Neuronal stem cell (in vitro differentiated cells): ENCODE measurements at regions not wholly inside any gene's neighbourhood (a gene's known extent, or its start where the extent isn't known, plus 50 kb on each side); places are given as distances from the start of the nearest gene placed in this dataset.

Experiments
- DNase-seq: peaks from one replicate; pipeline ENCODE4 v3.0.0-alpha.2; 2013; ENCODE audit warnings: low spot score
- H2AFZ ChIP-seq: one replicate; pipeline ENCODE4 v1.6.1; 2013; ENCODE audit warnings: mild to moderate bottlenecking, low read length, inconsistent platforms
- H2AK5ac ChIP-seq: 2 replicates; pipeline ENCODE4 v1.6.1; 2013; ENCODE audit warnings: low read depth, mild to moderate bottlenecking, inconsistent platforms, low read length, moderate library complexity, mixed read lengths
- H2BK120ac ChIP-seq: 2 replicates; pipeline ENCODE4 v1.6.1; 2013; ENCODE audit warnings: low read depth, mild to moderate bottlenecking, inconsistent platforms, low read length, moderate library complexity, mixed read lengths
- H2BK12ac ChIP-seq: one replicate; pipeline ENCODE4 v1.6.1; 2013; ENCODE audit warnings: low read length, inconsistent platforms
- H2BK15ac ChIP-seq: 2 replicates; pipeline ENCODE4 v1.6.1; 2013; ENCODE audit warnings: mild to moderate bottlenecking, low read length, inconsistent platforms, mixed read lengths
- H2BK5ac ChIP-seq: one replicate; pipeline ENCODE4 v1.6.1; 2013; ENCODE audit warnings: inconsistent platforms, mild to moderate bottlenecking, low read length, moderate library complexity
- H3K14ac ChIP-seq: one replicate; pipeline ENCODE4 v1.6.1; 2013; ENCODE audit warnings: low read length, inconsistent platforms
- H3K18ac ChIP-seq: 2 replicates; pipeline ENCODE4 v1.6.1; 2013; ENCODE audit warnings: low read length, inconsistent platforms
- H3K23ac ChIP-seq: 2 replicates; pipeline ENCODE4 v1.6.1; 2013; ENCODE audit warnings: low read depth, mild to moderate bottlenecking, mixed read lengths, low read length, inconsistent platforms; ENCODE audit not compliant: poor library complexity
- H3K27ac ChIP-seq: replicated peaks from 3 replicates; pipeline ENCODE4 v1.5.1; 2013; ENCODE audit warnings: low read length, inconsistent platforms
- H3K27me3 ChIP-seq, 3 experiments: 2 replicates each; pipeline ENCODE4 v1.6.1; 2013; ENCODE audit warnings: low read length in 3 of 3, mild to moderate bottlenecking in 2 of 3, inconsistent platforms in 1 of 3, low read depth in 1 of 3, mixed read lengths in 1 of 3, moderate library complexity in 1 of 3; ENCODE audit not compliant: control insufficient read depth in 3 of 3, insufficient read depth in 3 of 3
- H3K36me3 ChIP-seq, 2 donors: replicated peaks in 1 of 2; 2 replicates each; pipeline ENCODE4 v1.6.1; 2013; ENCODE audit warnings: low read length in 2 of 2; ENCODE audit not compliant: control insufficient read depth in 2 of 2, insufficient read depth in 2 of 2
- H3K4ac ChIP-seq: 2 replicates; pipeline ENCODE4 v1.6.1; 2013; ENCODE audit warnings: inconsistent platforms, mild to moderate bottlenecking, low read length, moderate library complexity
- H3K4me1 ChIP-seq, 2 donors: 1 replicate in 1 of 2; 2 replicates in 1 of 2; pipeline ENCODE4 v1.6.1; 2013; ENCODE audit warnings: low read length in 2 of 2, low read depth in 1 of 2; ENCODE audit not compliant: control insufficient read depth in 2 of 2, insufficient read depth in 1 of 2
- H3K4me2 ChIP-seq: one replicate; pipeline ENCODE4 v1.6.1; 2013; ENCODE audit warnings: mild to moderate bottlenecking, low read length, inconsistent platforms; ENCODE audit not compliant: insufficient read depth, poor library complexity, severe bottlenecking
- H3K4me3 ChIP-seq, 2 donors: 2 replicates each; pipeline ENCODE4 v1.5.1; 2013; ENCODE audit warnings: low read length in 2 of 2, mild to moderate bottlenecking in 2 of 2, inconsistent platforms in 1 of 2, moderate library complexity in 1 of 2
- H3K79me1 ChIP-seq: one replicate; pipeline ENCODE4 v1.6.1; 2013; ENCODE audit warnings: low read depth, mild to moderate bottlenecking, inconsistent platforms, low read length, moderate library complexity
- H3K9ac ChIP-seq: one replicate; pipeline ENCODE4 v1.6.1; 2013; ENCODE audit warnings: mild to moderate bottlenecking, low read depth, low read length, inconsistent platforms; ENCODE audit not compliant: poor library complexity
- H3K9me3 ChIP-seq, 2 donors: replicated peaks in 1 of 2; 2 replicates each; pipeline versions ENCODE3 to v1.6.1; 2013; ENCODE audit warnings: low read length in 2 of 2, mild to moderate bottlenecking in 2 of 2, inconsistent platforms in 1 of 2, low read depth in 1 of 2, mixed read lengths in 1 of 2, moderate library complexity in 1 of 2; ENCODE audit not compliant: control insufficient read depth in 2 of 2, insufficient read depth in 1 of 2
- H4K8ac ChIP-seq: one replicate; pipeline ENCODE4 v1.6.1; 2013; ENCODE audit warnings: low read depth, mild to moderate bottlenecking, inconsistent platforms, low read length, moderate library complexity
- H4K91ac ChIP-seq: one replicate; pipeline ENCODE4 v1.6.1; 2013; ENCODE audit warnings: low read length, low read depth, mild to moderate bottlenecking, inconsistent platforms; ENCODE audit not compliant: poor library complexity
- WGBS, 2 donors: extraction: QIAGEN DNeasy Blood & Tissue Kit; methylation state at CpG; one replicate each; pipeline ENCODE4 v1.1.7; 2013; ENCODE audit warnings: missing lambda C conversion rate in 2 of 2, mixed read lengths in 1 of 2; ENCODE audit not compliant: insufficient read length in 2 of 2, insufficient replicate concordance in 1 of 2; ENCODE audit errors: extremely low coverage in 2 of 2; 5-methylcytosine and 5-hydroxymethylcytosine counted together

DNA sequence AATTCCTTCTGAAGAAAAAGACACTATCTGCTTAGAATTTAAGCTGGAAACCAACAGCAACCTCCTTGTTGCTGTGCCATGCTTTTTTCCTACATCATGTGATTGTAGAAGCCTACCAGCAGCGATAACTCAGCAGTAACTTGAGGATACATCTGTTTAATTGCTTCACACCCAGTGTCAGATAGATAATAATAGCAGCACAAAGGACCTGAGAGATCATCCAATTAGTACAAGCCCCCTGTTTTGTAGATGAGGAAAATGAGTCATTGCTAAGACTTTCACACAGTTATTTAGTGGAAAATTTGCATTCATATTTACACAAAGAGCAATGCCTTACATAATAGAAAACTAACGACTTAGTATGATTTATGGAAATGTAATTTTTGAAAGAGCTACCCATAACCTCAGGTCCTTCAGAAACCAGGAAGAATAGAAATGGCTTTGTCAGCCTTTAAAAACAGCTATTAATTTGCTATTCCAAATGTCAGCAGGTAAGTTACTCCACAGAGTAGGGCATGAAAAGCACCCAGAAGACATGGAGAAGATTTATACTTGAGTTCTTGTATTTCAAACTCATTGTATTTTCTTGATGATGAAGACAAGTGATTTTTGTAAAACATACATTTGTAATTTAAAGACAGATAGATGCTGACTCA lies 93.7 kb upstream of the SGCG start:
- H2BK120ac ChIP-seq = no peak overlapping the region
- no peak overlapping the region for H4K8ac ChIP-seq
- no peaks in the 10 kb centered on the region for H3K27me3 ChIP-seq
- peaks cover 0 to 4% of the 10 kb centered on the region in 2 donors for H3K4me1 ChIP-seq
- WGBS, 2 donors = no CpG with 5 or more reads among the region's 2 CpGs
- H3K4ac ChIP-seq = no peak overlapping the region
- no peak overlapping the region for H2AK5ac ChIP-seq
- H3K27ac ChIP-seq = no peak overlapping the region
- H2BK5ac ChIP-seq = no peak overlapping the region
- H4K91ac ChIP-seq = no peak overlapping the region
- no peak overlapping the region for H3K4me3 ChIP-seq
- no peaks in the 10 kb centered on the region for H3K79me1 ChIP-seq
- no peak overlapping the region for H2AFZ ChIP-seq
- no peaks in the 10 kb centered on the region for H3K9me3 ChIP-seq
- no peak overlapping the region for H2BK15ac ChIP-seq
- no peak overlapping the region for H3K18ac ChIP-seq
- H3K14ac ChIP-seq = no peak overlapping the region
- no peak overlapping the region for H3K4me2 ChIP-seq
- no peak overlapping the region for H3K23ac ChIP-seq
- H2BK12ac ChIP-seq = no peak overlapping the region
- H3K36me3 ChIP-seq = no peaks in the 10 kb centered on the region
- H3K9ac ChIP-seq = no peak overlapping the region
- no peak for DNase-seq

DNA sequence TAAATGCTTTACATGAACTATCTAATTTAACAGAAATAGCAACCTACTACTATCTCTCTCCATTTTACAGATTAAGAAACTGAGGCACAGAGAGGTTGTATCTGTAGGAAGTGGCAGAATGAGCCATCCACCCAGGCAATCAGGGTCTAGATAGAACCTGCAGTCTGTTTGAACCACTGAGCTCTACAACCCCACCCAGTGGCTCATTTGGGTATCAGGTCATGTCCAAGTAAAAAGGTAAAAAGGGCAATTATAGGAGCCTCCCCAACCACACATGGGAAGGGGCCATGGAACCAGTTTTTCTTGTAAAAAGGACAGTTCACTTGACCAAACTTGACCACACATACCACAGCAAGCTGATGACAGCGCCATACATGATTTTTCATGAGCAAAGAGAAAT lies 92.9 kb upstream of the SGCG start:
- Histone ChIP-seq H3K23ac (no peak overlapping the region), H3K9me3 (no peaks in the 10 kb centered on the region), H3K9ac (no peak overlapping the region), H2BK5ac (no peak overlapping the region), H3K18ac (no peak overlapping the region), H4K8ac (no peak overlapping the region), H2BK15ac (no peak overlapping the region), H3K4me3 (no peak overlapping the region), H3K79me1 (no peaks in the 10 kb centered on the region), H3K27ac (no peak overlapping the region), H3K14ac (no peak overlapping the region), H2BK120ac (no peak overlapping the region), H2AK5ac (no peak overlapping the region), H4K91ac (no peak overlapping the region), H3K27me3 (no peaks in the 10 kb centered on the region), H3K36me3 (no peaks in the 10 kb centered on the region), H3K4me1 (peaks cover 0 to 4% of the 10 kb centered on the region in 2 donors), H3K4me2 (no peak overlapping the region), H2AFZ (no peak overlapping the region), H2BK12ac (no peak overlapping the region), H3K4ac (no peak overlapping the region)
- DNase-seq = no peak
- no CpG with 5 or more reads among the region's 1 CpG for WGBS, 2 donors

DNA sequence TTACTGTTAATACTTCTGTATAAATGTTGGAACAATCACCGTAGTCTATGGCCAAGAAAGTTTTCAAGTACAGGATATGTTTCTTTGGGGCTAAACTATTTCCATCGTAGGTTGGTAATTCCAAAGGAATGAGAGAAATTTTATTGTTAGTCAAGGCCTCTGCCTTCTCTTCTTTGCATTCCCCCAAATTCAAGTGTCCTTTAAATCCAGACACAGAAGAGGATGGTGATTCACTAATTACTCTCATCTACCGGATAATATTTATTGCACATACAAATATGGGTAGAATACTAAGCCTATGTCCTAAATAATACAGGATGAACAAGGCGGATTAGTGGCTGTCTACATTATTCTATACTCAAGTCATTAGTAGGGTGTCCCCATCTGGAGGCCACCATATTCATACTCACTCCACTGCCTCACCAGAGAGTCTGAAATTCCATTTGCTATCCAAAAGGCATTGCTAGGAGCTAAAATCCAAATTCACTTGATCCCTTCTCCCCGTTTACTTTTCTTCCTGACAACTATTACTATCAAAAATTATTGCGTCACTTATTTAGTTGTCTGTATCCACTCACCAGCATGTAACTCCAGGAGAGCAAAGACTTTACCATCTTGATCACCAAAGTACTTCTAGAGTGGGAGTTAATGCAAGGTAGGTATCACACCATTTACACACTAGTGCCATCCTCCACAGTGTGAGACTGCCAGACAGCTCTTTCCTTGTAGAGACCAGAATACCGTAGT lies 82.4 kb upstream of the SGCG start:
- no peak overlapping the region for H3K9ac ChIP-seq
- no CpG with 5 or more reads among the region's 7 CpGs for WGBS, 2 donors
- H2BK5ac ChIP-seq = no peak overlapping the region

GRCh38 chr13:23105051-23105450 lies 75.7 kb upstream of the SGCG start:
- no peak overlapping the region for H3K14ac ChIP-seq
- H3K9ac ChIP-seq = no peak overlapping the region
- H3K79me1 ChIP-seq = no peaks in the 10 kb centered on the region
- H4K8ac ChIP-seq = no peak overlapping the region
- H2AFZ ChIP-seq = no peak overlapping the region
- H2BK5ac ChIP-seq = no peak overlapping the region
- no peaks in the 10 kb centered on the region for H3K36me3 ChIP-seq
- no peak overlapping the region for H2BK15ac ChIP-seq
- DNase-seq = no peak
- H3K4me1 ChIP-seq = no peaks in the 10 kb centered on the region
- WGBS, 2 donors = no CpG with 5 or more reads among the region's 3 CpGs
- no peak overlapping the region for H3K4me3 ChIP-seq
- H3K4ac ChIP-seq = no peak overlapping the region
- H3K27me3 ChIP-seq = no peaks in the 10 kb centered on the region
- no peak overlapping the region for H2BK12ac ChIP-seq
- no peak overlapping the region for H3K18ac ChIP-seq
- no peak overlapping the region for H2BK120ac ChIP-seq
- no peak overlapping the region for H3K23ac ChIP-seq
- H3K27ac ChIP-seq = no peak overlapping the region
- H2AK5ac ChIP-seq = no peak overlapping the region
- H4K91ac ChIP-seq = no peak overlapping the region
- H3K4me2 ChIP-seq = no peak overlapping the region
- H3K9me3 ChIP-seq = no peaks in the 10 kb centered on the region

More for the DNA sequence above, 82.4 kb upstream of the SGCG start:
- no peaks in the 10 kb centered on the region for H3K4me1 ChIP-seq
- no peak overlapping the region for H3K4me3 ChIP-seq
- no peaks in the 10 kb centered on the region for H3K9me3 ChIP-seq
- no peak overlapping the region for H4K91ac ChIP-seq
- no peak overlapping the region for H3K27ac ChIP-seq
- H3K27me3 ChIP-seq = no peaks in the 10 kb centered on the region
- no peaks in the 10 kb centered on the region for H3K79me1 ChIP-seq
- H2AFZ ChIP-seq = no peak overlapping the region
- H2BK120ac ChIP-seq = no peak overlapping the region
- H3K4ac ChIP-seq = no peak overlapping the region
- no peak for DNase-seq
- no peak overlapping the region for H3K4me2 ChIP-seq
- no peak overlapping the region for H3K18ac ChIP-seq
- H2AK5ac ChIP-seq = no peak overlapping the region
- no peak overlapping the region for H3K14ac ChIP-seq
- no peak overlapping the region for H2BK15ac ChIP-seq
- H2BK12ac ChIP-seq = no peak overlapping the region
- H4K8ac ChIP-seq = no peak overlapping the region
- H3K36me3 ChIP-seq = no peaks in the 10 kb centered on the region
- H3K23ac ChIP-seq = no peak overlapping the region
